ENCODE measurements at regions not wholly inside any gene's neighbourhood (a gene's known extent, or its start where the extent isn't known, plus 50 kb on each side); places are given as distances from the start of the nearest gene placed in this dataset.

DNA sequence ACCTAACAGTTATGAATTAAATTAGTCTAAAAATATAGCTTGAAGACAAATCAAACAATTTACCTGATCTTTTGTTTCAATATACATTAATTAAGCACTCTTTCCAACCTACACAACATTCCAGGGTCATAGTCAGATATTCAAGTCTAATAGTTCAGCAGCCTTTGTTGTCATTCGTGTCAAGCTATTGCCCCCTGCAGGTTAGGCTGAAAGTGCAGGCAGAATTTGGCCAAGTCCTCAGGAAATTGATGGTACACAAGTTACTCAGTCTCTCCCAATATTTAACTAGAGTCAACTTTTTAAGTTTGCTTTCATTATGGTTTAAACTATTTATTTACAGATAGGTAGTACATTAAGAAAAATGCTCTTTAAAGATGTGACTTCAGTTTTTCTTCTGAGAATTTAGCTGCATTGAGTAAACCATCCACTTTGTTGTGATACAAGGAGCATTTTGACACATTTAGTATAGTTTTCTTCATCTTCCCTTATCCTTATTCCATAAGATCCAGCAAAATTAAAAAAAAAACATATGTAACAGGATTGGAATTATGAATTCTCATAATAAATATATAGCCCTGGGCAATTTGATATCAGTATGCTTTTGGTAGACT lies 130.3 kb upstream of the DPYD start:
- Histone ChIP-seq H3K27me3 (replicated peaks; ENCODE audit: control insufficient read depth, insufficient read depth, low read length) (peaks cover 20% of the 10 kb centered on the region), H3K9me3 (ENCODE audit: control insufficient read depth, low read length) (no peaks in the 10 kb centered on the region), H3K9ac (ENCODE audit: low read length) (no peak overlapping the region), H3K4me1 (ENCODE audit: control insufficient read depth, insufficient read depth, low read length) (peaks cover 25% of the 10 kb centered on the region), H3K36me3 (ENCODE audit: control insufficient read depth, insufficient read depth, low read length, severe bottlenecking) (no peaks in the 10 kb centered on the region), H3K4me3 (ENCODE audit: low read length) (no peak overlapping the region)
- DNase-seq (ENCODE audit: low read depth): peak; percentile 90

DNA sequence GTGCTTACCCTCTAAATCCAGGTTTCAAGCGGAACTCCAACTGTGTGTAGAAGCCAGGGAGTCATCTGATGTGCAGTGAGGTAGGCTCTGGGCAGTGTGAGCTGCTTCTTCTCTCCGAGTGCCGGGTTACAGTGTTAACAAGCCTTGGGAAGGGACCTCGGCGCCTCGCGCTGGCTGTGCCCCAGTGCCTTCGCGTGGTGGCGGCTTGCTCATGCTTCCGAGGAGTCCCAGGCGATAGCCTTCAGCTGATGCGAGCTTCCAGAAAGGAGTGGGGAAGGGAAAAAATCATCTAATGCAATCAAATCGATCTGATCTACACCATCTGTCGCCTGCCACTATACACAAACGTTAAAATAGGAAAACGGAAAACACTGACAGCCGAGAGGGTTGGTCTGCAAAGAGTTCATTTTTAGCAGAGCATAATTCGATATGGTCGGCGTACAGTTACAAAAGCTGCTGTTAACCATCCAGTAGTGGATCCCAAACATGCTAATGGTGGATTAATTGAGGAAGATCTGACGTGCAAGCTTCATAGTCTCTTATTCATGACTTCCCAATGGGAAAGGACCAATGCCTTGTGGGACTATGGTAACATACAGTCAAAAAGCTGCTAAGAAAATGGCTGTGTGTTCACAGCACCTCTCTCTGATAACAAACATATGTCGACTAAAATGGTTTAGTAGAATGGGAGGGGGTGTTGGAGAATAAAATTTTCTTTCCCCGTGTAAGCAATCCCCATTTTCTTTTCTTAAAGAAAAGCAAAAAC lies 128.7 kb upstream of the DPYD start:
- H3K36me3 ChIP-seq (ENCODE audit: control insufficient read depth, insufficient read depth, low read length, severe bottlenecking): no peaks in the 10 kb centered on the region
- peaks cover 26% of the 10 kb centered on the region for H3K4me1 ChIP-seq (ENCODE audit: control insufficient read depth, insufficient read depth, low read length)
- peak overlapping the region; percentile 72 for H3K4me3 ChIP-seq (ENCODE audit: low read length)
- H3K9ac ChIP-seq (ENCODE audit: low read length): no peak overlapping the region
- H3K9me3 ChIP-seq (ENCODE audit: control insufficient read depth, low read length): no peaks in the 10 kb centered on the region
- H3K27me3 ChIP-seq (replicated peaks; ENCODE audit: control insufficient read depth, insufficient read depth, low read length): peaks cover 20% of the 10 kb centered on the region
- peak; percentile 36 for DNase-seq (ENCODE audit: low read depth)

DNA sequence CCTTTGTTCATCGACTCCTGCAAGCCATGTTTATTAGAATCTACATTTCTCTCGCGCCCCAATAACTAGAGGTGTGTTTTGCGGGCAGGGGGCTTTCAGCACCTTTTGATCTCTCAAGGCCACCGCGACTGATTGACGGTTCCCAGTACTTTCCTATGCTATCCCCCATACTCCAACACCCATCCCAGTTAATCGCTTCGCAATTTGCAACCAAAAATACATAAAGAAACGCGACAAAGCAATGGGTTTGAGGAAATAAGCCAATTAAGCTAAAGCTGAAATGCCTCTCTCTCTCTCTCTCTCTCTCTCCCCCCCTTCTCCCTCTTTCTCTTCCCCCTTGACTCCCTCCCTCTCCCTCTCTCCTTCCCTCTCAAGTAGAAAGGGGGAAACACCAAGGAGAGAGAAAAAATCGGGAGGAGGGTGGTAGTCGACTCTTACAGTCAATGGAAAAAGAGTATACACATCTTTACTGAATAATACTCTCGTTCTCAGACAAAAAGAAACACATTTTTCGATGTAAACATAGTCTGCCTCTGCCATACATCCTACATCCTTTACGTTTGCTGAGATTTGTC lies 128.0 kb upstream of the DPYD start:
- H3K27me3 ChIP-seq (replicated peaks; ENCODE audit: control insufficient read depth, insufficient read depth, low read length): peaks cover 20% of the 10 kb centered on the region
- H3K4me1 ChIP-seq (ENCODE audit: control insufficient read depth, insufficient read depth, low read length): peaks cover 32% of the 10 kb centered on the region
- no peaks in the 10 kb centered on the region for H3K9me3 ChIP-seq (ENCODE audit: control insufficient read depth, low read length)
- no peak for DNase-seq (ENCODE audit: low read depth)
- no peaks in the 10 kb centered on the region for H3K36me3 ChIP-seq (ENCODE audit: control insufficient read depth, insufficient read depth, low read length, severe bottlenecking)
- no peak overlapping the region for H3K9ac ChIP-seq (ENCODE audit: low read length)
- H3K4me3 ChIP-seq (ENCODE audit: low read length): peak overlapping the region; percentile 72

DNA sequence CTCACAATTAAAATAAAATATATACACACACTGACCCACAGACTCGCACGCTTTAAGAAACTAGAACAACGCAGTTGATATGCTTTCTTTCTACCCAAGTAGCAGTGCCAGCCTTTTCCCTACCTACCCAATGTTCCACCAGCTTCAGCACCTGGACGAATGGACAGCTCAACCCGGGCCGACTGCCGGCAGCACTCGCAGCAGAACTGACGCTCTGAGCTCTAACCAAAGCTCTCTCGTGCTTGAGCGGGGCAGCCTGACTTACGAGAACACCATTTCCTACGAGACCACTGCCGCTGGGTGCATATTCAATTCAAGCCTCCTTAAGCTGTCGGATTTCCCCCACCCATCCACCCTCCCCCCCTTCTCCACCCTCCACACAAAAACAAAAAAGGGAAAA lies 127.4 kb upstream of the DPYD start:
- H3K4me1 ChIP-seq (ENCODE audit: control insufficient read depth, insufficient read depth, low read length): peaks cover 27% of the 10 kb centered on the region
- H3K27me3 ChIP-seq (replicated peaks; ENCODE audit: control insufficient read depth, insufficient read depth, low read length): peaks cover 20% of the 10 kb centered on the region
- no peaks in the 10 kb centered on the region for H3K9me3 ChIP-seq (ENCODE audit: control insufficient read depth, low read length)
- DNase-seq (ENCODE audit: low read depth): peak; percentile 94
- no peaks in the 10 kb centered on the region for H3K36me3 ChIP-seq (ENCODE audit: control insufficient read depth, insufficient read depth, low read length, severe bottlenecking)
- H3K4me3 ChIP-seq (ENCODE audit: low read length): peak overlapping the region; percentile 72
- no peak overlapping the region for H3K9ac ChIP-seq (ENCODE audit: low read length)

DNA sequence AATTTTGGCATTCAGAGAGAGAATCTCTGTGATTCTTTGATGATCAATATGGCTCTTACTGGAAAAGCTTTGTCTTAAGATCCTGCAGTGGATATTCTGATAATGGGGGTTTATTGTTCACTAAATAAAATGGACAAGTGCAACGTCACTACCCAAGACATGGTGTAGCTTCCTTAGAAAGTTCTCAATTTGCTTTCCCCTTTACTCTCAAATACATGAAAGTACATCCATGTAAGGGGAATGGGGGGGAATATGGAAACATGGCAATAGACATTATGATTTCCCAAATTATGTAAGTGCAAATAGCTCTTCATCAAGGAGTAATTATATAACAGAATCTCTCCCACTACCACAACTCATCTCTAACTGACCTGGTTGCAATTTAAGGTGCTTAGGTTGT lies 126.3 kb upstream of the DPYD start:
- Histone ChIP-seq H3K27me3 (replicated peaks; ENCODE audit: control insufficient read depth, insufficient read depth, low read length) (peaks cover 20% of the 10 kb centered on the region), H3K36me3 (ENCODE audit: control insufficient read depth, insufficient read depth, low read length, severe bottlenecking) (no peaks in the 10 kb centered on the region), H3K4me3 (ENCODE audit: low read length) (no peak overlapping the region), H3K9ac (ENCODE audit: low read length) (no peak overlapping the region), H3K9me3 (ENCODE audit: control insufficient read depth, low read length) (no peaks in the 10 kb centered on the region), H3K4me1 (ENCODE audit: control insufficient read depth, insufficient read depth, low read length) (peaks cover 25% of the 10 kb centered on the region)
- no peak for DNase-seq (ENCODE audit: low read depth)

DNA sequence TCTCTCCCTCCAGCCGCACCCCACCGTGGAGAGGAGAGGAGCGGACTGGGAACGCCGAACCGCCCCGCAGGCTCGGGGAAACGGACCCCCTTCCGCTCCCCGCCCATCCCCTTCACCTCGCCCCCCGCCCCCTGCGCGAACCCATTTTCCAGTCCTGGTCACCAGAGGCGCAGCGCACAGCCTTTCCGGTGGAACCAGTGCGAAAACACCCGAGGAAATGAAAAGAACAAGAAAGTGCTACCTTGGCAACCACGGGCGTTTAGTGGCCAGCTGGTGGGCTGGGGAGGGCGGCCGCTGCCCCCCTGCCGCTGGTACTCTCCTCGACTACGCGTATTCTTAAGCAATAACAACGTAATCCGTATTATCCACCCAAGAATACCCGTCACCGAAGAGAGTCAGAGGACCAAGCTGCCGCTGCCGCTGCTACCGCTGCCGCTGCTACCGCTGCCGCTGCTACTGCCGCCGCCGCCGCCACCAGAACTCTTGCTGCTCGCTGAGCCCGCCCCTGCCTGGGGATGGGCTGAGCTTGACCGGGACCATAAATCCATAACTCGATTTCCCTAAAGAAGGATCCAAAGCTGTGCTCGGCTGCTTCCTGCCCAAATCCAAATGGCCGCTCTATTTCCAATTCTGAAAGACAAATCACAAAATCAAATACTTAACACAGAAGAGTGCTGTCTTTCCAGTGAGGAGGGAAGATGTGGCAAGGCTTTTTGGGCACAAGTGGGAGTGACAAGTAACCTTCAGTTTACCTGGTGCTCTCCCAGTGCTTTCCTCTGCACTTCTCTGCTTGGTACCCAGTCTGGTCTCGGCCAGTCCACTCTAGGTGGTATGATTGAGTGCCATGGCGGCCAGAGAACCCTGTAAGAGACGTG lies 125.2 kb upstream of the DPYD start:
- DNase-seq (ENCODE audit: low read depth): peak; percentile 77
- peak overlapping the region; percentile 89 for H3K4me3 ChIP-seq (ENCODE audit: low read length)
- peaks cover 20% of the 10 kb centered on the region for H3K27me3 ChIP-seq (replicated peaks; ENCODE audit: control insufficient read depth, insufficient read depth, low read length)
- H3K36me3 ChIP-seq (ENCODE audit: control insufficient read depth, insufficient read depth, low read length, severe bottlenecking): no peaks in the 10 kb centered on the region
- peaks cover 25% of the 10 kb centered on the region for H3K4me1 ChIP-seq (ENCODE audit: control insufficient read depth, insufficient read depth, low read length)
- H3K9ac ChIP-seq (ENCODE audit: low read length): peak overlapping the region; percentile 73
- no peaks in the 10 kb centered on the region for H3K9me3 ChIP-seq (ENCODE audit: control insufficient read depth, low read length)

DNA sequence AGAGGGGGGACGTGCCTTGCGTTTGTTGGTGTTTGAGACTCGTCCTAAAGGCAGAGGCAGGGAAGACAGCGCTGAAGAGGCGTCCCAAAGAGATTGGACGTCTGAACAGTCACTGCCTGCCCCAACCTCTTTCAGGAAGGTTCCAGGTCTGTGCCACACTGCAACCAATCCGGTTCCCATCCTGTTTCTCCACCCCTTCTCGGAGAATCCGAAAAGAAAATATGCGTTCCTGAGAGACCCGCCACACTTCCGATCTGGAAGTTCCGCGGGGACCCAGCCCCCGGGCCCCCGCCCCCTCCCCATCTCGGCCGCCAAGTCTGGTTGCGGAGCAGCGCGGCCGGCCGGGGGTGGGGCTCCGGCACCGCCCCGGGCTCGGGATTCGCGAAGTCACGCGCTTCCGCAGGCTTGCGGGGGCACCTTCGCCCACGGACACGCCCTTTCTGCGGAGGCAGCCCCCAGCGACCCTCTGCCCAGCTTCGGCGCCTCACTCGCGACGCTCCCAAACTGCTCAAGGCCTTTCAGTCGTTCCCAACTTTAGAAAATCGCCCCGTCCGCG lies 124.5 kb upstream of the DPYD start:
- peak overlapping the region; percentile 89 for H3K4me3 ChIP-seq (ENCODE audit: low read length)
- DNase-seq (ENCODE audit: low read depth): peak; percentile 75
- H3K9me3 ChIP-seq (ENCODE audit: control insufficient read depth, low read length): no peaks in the 10 kb centered on the region
- peaks cover 25% of the 10 kb centered on the region for H3K4me1 ChIP-seq (ENCODE audit: control insufficient read depth, insufficient read depth, low read length)
- peaks cover 18% of the 10 kb centered on the region for H3K27me3 ChIP-seq (replicated peaks; ENCODE audit: control insufficient read depth, insufficient read depth, low read length)
- H3K9ac ChIP-seq (ENCODE audit: low read length): peak overlapping the region; percentile 73
- H3K36me3 ChIP-seq (ENCODE audit: control insufficient read depth, insufficient read depth, low read length, severe bottlenecking): no peaks in the 10 kb centered on the region

DNA sequence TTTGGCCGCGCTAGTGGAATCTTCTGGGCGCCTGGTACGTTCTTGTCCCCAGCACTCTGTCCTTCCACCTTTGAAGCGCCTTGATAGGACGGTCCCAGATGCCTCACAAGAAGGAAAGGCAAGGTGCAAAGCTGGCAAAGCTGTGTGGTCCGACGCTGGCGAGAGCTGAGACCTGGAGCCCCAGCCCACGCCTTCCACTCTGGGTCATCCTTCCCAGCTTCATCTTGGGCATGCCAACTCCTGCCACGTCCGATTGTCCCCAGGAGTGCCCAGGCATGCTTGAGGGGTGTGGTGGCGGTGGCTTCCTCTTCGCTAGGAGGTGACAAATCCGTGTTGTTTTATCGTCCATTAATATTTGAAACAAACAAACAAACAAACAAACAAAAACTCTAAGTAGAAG lies 123.9 kb upstream of the DPYD start:
- H3K27me3 ChIP-seq (replicated peaks; ENCODE audit: control insufficient read depth, insufficient read depth, low read length): peaks cover 12% of the 10 kb centered on the region
- no peak for DNase-seq (ENCODE audit: low read depth)

DNA sequence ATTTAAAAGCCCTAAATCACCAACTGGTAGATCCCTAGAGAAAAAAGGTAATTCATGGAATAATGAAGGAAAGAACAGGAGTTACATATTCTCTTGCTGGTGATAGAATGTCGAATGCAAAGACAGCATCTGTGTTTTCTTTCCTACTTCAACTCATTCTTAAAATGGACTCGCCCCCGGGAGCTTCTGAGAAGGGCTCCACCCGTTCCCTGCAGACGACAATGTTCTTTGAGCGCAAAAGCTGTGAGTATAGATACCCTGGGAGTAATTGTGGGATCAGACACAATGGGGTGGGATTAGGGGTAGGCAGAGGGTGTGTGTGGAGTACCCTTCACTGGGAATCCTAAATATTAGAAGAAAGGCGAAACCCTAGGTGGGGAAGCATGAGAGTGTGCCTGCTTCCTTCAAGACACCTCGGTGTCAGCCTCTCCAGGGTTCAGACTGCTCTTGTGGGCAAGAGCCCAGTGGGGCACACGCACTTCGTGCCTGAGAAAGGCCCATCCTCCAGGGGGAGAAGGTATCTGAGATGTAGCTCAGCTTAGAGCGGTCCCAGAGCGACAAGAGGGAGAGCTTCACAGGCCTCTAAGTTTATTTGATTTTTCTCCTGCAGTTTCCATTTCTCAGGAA lies 123.3 kb upstream of the DPYD start:
- no peak for DNase-seq (ENCODE audit: low read depth)
- Histone ChIP-seq H3K9me3 (ENCODE audit: control insufficient read depth, low read length) (no peaks in the 10 kb centered on the region), H3K4me3 (ENCODE audit: low read length) (peak overlapping the region; percentile 89), H3K27me3 (replicated peaks; ENCODE audit: control insufficient read depth, insufficient read depth, low read length) (peaks cover 6% of the 10 kb centered on the region), H3K36me3 (ENCODE audit: control insufficient read depth, insufficient read depth, low read length, severe bottlenecking) (no peaks in the 10 kb centered on the region), H3K4me1 (ENCODE audit: control insufficient read depth, insufficient read depth, low read length) (peaks cover 19% of the 10 kb centered on the region), H3K9ac (ENCODE audit: low read length) (no peak overlapping the region)

More for the DNA sequence above, 123.9 kb upstream of the DPYD start:
- H3K9me3 ChIP-seq (ENCODE audit: control insufficient read depth, low read length): no peaks in the 10 kb centered on the region
- H3K36me3 ChIP-seq (ENCODE audit: control insufficient read depth, insufficient read depth, low read length, severe bottlenecking): no peaks in the 10 kb centered on the region
- H3K4me3 ChIP-seq (ENCODE audit: low read length): peak overlapping the region; percentile 89
- peaks cover 25% of the 10 kb centered on the region for H3K4me1 ChIP-seq (ENCODE audit: control insufficient read depth, insufficient read depth, low read length)
- peak overlapping the region; percentile 73 for H3K9ac ChIP-seq (ENCODE audit: low read length)

DNA sequence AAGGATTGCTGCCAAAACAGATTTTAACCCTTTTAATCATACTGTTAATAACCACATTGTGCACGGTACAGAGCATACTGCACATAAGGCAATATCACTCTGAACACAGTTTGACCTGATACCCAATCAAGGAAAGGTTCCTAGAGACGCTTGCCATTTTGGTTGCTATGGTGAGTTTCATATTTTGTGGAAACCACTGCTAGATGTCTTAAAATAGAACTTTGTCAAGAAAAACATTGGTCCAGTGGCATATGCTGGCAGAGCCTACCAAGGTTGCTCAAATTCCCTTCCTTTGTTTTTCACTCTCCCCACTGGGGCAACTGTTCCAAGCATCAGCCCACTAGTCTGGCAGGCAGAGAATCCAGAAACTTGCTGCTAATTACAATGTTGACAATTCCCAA lies 114.8 kb upstream of the DPYD start:
- no peaks in the 10 kb centered on the region for H3K27me3 ChIP-seq (replicated peaks; ENCODE audit: control insufficient read depth, insufficient read depth, low read length)
- H3K36me3 ChIP-seq (ENCODE audit: control insufficient read depth, insufficient read depth, low read length, severe bottlenecking): no peaks in the 10 kb centered on the region
- no peak overlapping the region for H3K9ac ChIP-seq (ENCODE audit: low read length)
- no peak for DNase-seq (ENCODE audit: low read depth)
- no peaks in the 10 kb centered on the region for H3K9me3 ChIP-seq (ENCODE audit: control insufficient read depth, low read length)
- H3K4me1 ChIP-seq (ENCODE audit: control insufficient read depth, insufficient read depth, low read length): no peaks in the 10 kb centered on the region
- H3K4me3 ChIP-seq (ENCODE audit: low read length): no peak overlapping the region
